ENCODE measurements at regions not wholly inside any gene's neighbourhood (a gene's known extent, or its start where the extent isn't known, plus 50 kb on each side); places are given as distances from the start of the nearest gene placed in this dataset.

GRCh38 chr7:21092766-21093702 lies 306.3 kb upstream of the SP8 start:
- no peak for DNase-seq (ENCODE audit: low spot score)

GRCh38 chr7:21094589-21094988 lies 307.9 kb upstream of the SP8 start:
- no peak for DNase-seq (ENCODE audit: low spot score)

DNA sequence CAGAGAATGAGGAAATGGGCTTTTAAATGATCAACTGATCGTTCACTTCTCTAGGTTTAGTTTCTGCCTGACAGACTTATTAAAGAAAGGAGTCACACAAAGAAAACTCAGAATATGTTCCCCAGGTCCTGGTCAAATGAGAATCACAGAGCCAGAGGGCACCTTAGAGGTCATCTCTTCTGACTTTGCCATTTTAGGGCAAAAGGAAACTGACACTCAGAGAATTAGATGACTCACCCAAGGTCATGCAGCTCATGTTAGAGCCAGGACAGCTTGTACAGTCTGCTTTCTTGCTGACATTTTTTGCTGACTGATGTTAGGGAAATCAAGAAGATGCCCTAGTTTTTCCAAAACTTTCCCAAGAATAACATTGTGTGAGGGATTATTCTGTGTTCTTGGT lies 312.7 kb upstream of the SP8 start:
- peak; percentile 30 for DNase-seq (ENCODE audit: low spot score)

GRCh38 chr7:21099955-21100354 lies 313.3 kb upstream of the SP8 start:
- no peak for DNase-seq (ENCODE audit: low spot score)

- no peak for DNase-seq (ENCODE audit: low spot score)
Observed at GRCh38 chr7:21101541-21101940, 314.9 kb upstream of the SP8 start.

DNA sequence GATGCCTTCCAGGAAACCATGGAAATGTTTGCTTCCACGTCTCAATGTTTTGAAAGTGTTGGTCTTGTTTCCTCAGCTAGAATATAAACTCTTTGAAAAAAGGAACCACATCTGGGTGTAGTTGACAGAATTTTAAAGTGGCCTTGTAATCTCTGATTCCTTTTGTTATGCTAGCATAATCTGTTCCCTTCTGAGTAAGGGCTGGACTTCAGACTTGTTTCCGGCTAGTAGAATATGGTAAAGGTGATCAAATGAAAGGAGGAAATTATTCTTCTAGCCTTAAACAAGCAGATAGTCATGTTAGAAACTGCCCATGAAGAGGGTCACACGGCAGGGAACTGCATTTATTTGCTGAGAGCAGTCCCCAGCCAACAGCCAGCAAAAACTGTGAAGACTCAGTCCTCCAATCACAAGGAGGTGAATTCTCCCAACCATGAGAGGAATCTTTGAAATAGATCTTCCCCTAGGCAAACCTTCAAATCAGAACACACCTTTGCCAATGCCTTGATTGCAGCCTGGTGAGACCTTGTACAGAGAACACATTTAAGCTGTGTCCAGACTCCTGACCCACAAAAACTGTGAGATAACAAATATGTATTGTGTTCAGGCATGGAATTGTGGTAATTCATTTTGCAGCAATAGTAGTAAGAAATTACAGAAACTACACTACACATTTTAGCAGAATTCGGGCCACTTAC lies 316.9 kb upstream of the SP8 start:
- DNase-seq (ENCODE audit: low spot score): no peak

DNA sequence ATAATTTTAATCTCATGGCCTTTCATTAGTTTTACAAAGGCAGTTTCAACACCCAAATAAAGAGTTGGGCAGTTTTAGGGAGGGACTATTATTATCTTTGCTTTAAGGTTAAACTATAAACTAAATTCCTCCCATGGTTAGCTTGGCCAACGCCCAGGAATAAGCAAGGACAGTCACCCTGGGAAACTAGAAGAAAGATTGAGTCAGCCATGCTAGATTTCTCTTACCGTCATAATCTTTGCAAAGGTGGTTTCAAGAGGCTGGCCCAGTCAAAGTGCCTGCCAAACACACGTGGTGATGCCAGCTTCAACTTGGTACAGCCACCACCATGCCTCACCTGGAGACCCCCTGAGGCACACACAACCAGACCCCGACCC lies 317.4 kb upstream of the SP8 start:
- no peak for DNase-seq (ENCODE audit: low spot score)

- DNase-seq (ENCODE audit: low spot score): no peak
Observed at GRCh38 chr7:21106296-21106732, 319.6 kb upstream of the SP8 start.

DNA sequence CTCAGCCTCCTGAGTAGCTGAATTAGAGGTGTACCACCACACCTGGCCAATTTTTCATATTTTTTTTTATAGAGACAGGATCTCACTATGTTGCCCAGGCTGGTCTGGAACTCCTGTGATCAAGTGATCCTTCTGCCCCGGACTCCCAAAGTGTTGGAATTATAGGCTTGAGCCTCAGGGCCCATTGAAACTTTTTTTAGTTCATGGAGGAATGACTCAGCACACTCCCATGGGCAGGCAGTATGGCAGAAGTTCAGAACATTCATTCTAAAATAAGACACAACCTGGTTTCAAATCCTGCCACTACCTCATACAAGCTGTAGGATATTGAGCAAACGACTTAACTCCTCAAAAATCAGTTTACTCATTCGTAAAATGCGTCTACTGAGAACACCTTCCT lies 320.4 kb upstream of the SP8 start:
- DNase-seq (ENCODE audit: low spot score): no peak

- no peak for DNase-seq (ENCODE audit: low spot score)
Observed at GRCh38 chr7:21108182-21108581, 319.7 kb upstream of the SP4 start.

DNA sequence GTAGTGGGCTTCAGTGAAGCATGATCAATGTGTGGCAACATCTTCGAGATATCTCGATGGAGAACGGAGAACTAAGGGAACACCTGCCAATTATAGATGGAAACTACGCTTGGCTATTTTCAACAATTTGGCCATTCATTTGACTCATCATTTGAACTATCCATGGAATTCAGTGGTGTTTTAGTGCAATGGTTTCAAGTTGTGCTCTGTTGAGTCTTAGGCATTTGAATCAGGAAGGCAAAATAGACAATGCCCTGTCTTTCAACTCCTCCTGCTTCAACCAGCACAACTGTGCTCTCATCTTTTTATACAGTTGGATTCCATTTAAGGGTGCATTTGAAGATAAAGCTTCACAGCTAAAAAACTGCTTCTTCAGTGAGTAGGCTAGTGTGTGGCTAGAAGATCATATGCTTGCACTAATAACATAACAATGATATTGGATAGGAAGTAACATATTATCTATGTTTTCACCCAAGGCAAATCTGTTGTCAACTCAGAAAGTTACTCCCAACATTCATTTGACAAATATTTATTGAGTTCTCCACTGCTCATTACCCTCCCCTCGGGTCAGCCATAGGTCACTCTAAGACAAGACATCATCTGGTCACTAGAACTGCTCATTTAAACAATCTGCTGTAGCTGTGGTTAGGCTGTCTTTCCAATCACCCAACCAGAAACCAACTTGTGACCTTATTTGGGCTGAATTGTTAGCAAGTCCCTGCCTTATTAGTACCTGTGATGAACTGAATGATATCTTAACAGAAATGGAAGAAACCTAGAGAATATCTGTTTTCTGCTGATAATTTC lies 314.1 kb upstream of the SP4 start:
- DNase-seq (ENCODE audit: low spot score): no peak

DNA sequence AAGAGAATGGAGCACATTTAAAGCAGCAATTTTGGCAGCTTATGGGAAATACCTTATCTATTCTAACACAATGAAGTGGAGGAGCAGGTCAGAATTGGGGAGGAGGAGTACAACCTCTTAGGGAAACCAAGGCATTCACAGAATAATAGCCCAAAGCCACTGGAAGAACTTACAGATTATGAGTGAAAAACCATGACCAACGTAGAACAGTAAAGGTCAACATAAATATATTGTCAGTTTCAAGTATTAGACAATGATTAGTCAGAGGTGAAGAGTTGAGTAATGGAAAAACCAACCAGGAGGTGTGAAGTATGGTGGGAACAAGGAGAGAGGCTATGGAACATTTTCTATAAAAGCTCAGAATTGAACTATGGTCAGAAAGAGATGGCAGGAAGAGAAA lies 304.3 kb upstream of the SP4 start:
- DNase-seq (ENCODE audit: low spot score): no peak

- DNase-seq (ENCODE audit: low spot score): no peak
Observed at GRCh38 chr7:21125297-21125696, 302.6 kb upstream of the SP4 start.

DNA sequence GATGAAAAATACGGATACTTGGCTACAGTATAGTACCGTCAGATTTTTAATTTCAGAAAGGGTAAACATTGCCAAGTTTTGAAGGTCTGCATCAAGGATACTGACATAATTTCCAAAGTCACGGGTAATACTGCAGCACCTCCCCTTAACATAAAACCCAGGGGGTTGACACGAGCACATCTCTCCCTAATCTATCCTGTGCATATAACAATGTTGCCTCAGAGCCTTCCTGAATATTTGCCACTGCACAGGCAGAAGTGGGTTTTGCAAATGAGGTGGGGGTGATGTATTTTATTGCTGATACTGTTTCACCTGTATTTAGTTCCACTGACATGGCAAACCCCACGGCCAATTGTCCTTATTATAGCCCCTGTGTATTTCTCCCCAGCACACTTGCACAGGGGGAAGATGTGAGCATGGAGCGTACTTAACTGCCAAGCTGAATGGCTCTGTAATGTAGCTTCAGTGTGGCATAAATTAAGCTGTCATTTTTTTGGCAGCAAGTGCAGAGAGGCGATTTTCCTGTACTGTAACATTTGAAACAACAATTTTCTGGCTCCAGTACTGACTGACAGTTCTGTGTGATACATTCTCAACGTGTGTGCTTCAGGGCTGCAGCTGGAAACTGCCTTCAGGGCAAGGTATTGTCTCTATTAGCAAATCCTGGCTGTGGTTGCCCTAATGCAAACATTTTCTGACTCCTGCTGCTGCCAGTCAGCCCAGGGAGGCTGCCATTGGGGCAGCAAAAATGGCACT lies 299.6 kb upstream of the SP4 start:
- DNase-seq (ENCODE audit: low spot score): no peak

DNA sequence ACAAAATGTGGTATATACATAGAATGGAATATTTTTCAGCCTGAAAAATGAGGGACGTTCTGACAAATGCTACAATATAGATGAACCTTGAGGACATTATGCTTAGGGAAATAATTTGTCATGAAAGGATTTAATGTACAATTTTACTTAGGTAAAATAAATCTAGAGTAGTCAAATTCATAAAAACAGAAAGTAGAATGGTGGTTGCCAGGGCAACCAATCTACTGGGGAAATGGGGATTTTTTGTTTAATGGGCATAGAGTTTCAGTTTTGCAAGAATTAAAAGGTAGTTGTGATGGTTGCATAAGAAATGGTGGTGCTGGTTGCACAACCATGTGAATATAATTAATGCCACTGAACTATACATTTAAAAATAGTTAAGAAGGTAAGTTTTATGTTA lies 296.0 kb upstream of the SP4 start:
- DNase-seq (ENCODE audit: low spot score): no peak

DNA sequence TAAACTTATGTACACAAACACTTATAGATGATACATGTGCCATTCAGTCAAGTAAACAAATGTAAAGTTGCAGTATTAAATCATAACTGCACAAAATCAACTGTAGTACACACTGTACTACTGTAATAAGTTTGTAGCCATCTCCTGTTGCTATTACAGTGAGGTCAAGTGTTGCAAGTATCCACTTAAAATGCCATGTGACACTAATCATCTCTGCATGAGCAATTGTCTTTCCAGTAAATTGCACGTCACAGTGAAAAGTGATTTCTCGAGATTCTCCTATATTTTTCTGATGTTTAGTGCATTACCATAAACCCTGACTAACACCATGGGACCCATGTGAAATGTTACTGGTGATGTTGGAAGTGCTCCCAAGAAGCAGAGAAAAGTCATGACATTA lies 293.3 kb upstream of the SP4 start:
- no peak for DNase-seq (ENCODE audit: low spot score)

- no peak for DNase-seq (ENCODE audit: low spot score)
Observed at GRCh38 chr7:21135437-21135836, 292.4 kb upstream of the SP4 start.

- no peak for DNase-seq (ENCODE audit: low spot score)
Observed at GRCh38 chr7:21137640-21138039, 290.2 kb upstream of the SP4 start.

DNA sequence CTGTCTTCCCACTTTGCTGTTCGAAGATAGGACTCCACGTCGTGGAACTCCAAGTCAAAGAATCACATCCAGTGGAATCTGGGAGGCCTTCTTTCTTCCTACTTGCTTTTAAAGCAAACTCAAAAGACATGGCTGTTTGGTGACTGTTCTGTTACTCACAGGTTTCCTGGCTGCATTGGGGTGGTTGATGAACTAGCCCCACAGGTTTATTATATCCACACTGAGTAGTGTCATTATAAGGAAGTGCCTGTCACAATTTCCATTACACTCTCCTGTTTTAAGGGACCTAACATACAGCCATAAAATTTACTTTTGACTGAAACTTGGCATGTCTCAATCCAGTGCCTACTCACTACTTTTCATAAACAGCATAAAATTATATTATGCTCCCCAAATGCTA lies 287.3 kb upstream of the SP4 start:
- DNase-seq (ENCODE audit: low spot score): no peak

GRCh38 chr7:21141476-21141875 lies 286.4 kb upstream of the SP4 start:
- DNase-seq (ENCODE audit: low spot score): no peak

- DNase-seq (ENCODE audit: low spot score): peak; percentile 22
Observed at GRCh38 chr7:21142081-21142480, 285.8 kb upstream of the SP4 start.
